OCI-LY3 (cell line): ENCODE measurements at regions not wholly inside any gene's neighbourhood (a gene's known extent, or its start where the extent isn't known, plus 50 kb on each side); places are given as distances from the start of the nearest gene placed in this dataset.

ENCODE experiments used
- H2AFZ ChIP-seq: fragments of 200-600, 300-600 bp; shearing (Covaris generic); 2 replicates; pipeline ENCODE4 v1.6.0; 2014; ENCODE audit warnings: antibody characterized with exemption, low read depth, low read length
- H3K27ac ChIP-seq: fragments of 200-600, 300-600 bp; sonication (generic); 2 replicates; pipeline ENCODE4 v1.5.1; 2014; ENCODE audit warnings: mild to moderate bottlenecking, low read length, moderate library complexity, mixed read lengths
- H3K27me3 ChIP-seq: fragments of 200-600, 300-600 bp; sonication (generic); 2 replicates; pipeline ENCODE4 v1.6.1; 2014; ENCODE audit warnings: low read depth, low read length, mixed read lengths
- H3K36me3 ChIP-seq: fragments of 200-600, 300-600 bp; sonication (generic); replicated peaks from 2 replicates; pipeline ENCODE3; 2014; ENCODE audit warnings: low read depth, low read length, mixed read lengths
- H3K4me1 ChIP-seq: fragments of 300-600, 200-600 bp; sonication (generic); 2 replicates; pipeline ENCODE4 v1.6.1; 2014; ENCODE audit warnings: low read length, mixed read lengths
- H3K4me2 ChIP-seq: fragments of 200-600, 300-600 bp; sonication (generic); 2 replicates; pipeline ENCODE4 v1.6.1; 2014; ENCODE audit warnings: low read length, mixed read lengths
- H3K4me3 ChIP-seq: fragments of 300-600, 200-600 bp; sonication (generic); 2 replicates; pipeline ENCODE4 v1.5.1; 2014; ENCODE audit warnings: antibody characterized with exemption, mild to moderate bottlenecking, low read length, moderate library complexity
- H3K79me2 ChIP-seq: fragments of 300-600, 200-600 bp; shearing (Covaris generic); 2 replicates; pipeline ENCODE4 v1.6.1; 2014; ENCODE audit warnings: mild to moderate bottlenecking, low read length, mixed read lengths
- H3K9ac ChIP-seq: fragments of 300-600, 200-600 bp; shearing (Covaris generic); 2 replicates; pipeline ENCODE4 v1.6.0; 2014; ENCODE audit warnings: mild to moderate bottlenecking, low read length, moderate library complexity
- H3K9me3 ChIP-seq: fragments of 200-600, 300-600 bp; shearing (Covaris generic); 2 replicates; pipeline ENCODE4 v1.6.1; 2014; ENCODE audit warnings: low read length, mixed read lengths; ENCODE audit not compliant: insufficient read depth
- H4K20me1 ChIP-seq: fragments of 200-600, 300-600 bp; sonication (generic); 2 replicates; pipeline ENCODE4 v1.6.1; 2016; ENCODE audit warnings: low read length, mixed read lengths; ENCODE audit not compliant: insufficient read depth
- CTCF ChIP-seq: fragments of 200-600, 300-600 bp; sonication (generic); IDR thresholded peaks from 2 replicates; pipeline ENCODE4 v1.5.1; 2014; ENCODE audit warnings: antibody characterized with exemption, low read length, low read depth
- EZH2phosphoT487 ChIP-seq: fragments of 200-600 bp; shearing (Covaris generic); IDR thresholded peaks from 2 replicates; pipeline ENCODE4 v1.6.1; 2018; ENCODE audit warnings: antibody characterized with exemption, mixed run types, low read depth

DNA sequence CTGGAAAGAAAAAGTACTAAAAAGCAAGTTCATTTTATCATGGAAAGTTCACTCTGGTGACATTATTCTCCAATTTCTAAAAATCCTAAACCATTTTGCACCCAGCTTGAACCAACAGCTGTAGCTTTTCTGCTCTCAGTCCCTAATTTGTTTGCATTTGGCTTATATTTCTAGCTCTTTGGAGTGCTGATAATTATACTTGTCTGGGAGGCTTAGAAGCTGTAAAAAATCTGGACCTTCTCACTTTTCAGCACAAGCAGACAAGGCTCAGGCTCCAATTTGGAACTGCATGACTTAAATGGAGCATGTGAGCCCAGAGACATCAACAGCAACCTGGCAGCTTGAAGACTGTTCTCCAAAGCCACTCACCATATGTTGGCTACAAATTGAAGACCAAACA, 170.9 kb upstream of the PCDH18 start:
- no peak overlapping the region for H2AFZ ChIP-seq
- H4K20me1 ChIP-seq = no peaks in the 10 kb centered on the region
- no peak overlapping the region for H3K27ac ChIP-seq
- H3K36me3 ChIP-seq = no peaks in the 10 kb centered on the region
- no peak overlapping the region for H3K4me3 ChIP-seq
- H3K4me2 ChIP-seq = no peak overlapping the region
- H3K9me3 ChIP-seq = peaks cover 6% of the 10 kb centered on the region; the same call in 1 of the 2 replicates
- no peaks in the 10 kb centered on the region for H3K79me2 ChIP-seq
- no peak overlapping the region for H3K9ac ChIP-seq
- TF ChIP-seq EZH2phosphoT487 = no peak
- TF ChIP-seq CTCF = no peak
- H3K27me3 ChIP-seq = no peaks in the 10 kb centered on the region
- H3K4me1 ChIP-seq = no peaks in the 10 kb centered on the region

DNA sequence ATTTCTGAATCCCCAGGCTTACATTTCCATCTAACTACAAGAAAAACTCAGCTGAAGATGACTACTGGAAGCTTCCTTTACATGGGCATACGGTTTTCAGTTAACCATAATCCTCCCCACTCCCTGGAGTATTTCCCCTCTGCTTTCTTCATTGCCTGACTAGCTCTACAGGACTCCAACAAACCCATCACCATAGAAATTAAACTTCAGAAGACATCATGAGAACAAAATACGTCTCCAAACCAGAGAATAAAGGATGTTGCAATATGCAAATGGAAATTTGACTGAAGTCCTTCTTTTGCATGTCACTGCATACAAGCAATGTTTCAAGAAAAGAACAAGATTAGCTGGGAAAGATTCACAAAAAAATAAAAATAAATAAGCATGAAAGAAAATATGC, 170.2 kb upstream of the PCDH18 start:
- Histone ChIP-seq H3K4me1 (no peaks in the 10 kb centered on the region), H3K4me3 (no peak overlapping the region), H3K27me3 (no peaks in the 10 kb centered on the region), H3K79me2 (no peaks in the 10 kb centered on the region), H3K9me3 (peaks cover 6% of the 10 kb centered on the region; the same call in 1 of the 2 replicates), H4K20me1 (no peaks in the 10 kb centered on the region), H2AFZ (no peak overlapping the region), H3K36me3 (no peaks in the 10 kb centered on the region), H3K27ac (no peak overlapping the region), H3K9ac (no peak overlapping the region), H3K4me2 (no peak overlapping the region)
- no peak for TF ChIP-seq CTCF

GRCh38 chr4:137701401-137701800, 169.1 kb upstream of the PCDH18 start:
- no peak overlapping the region for H3K4me2 ChIP-seq
- H3K4me3 ChIP-seq = no peak overlapping the region
- TF ChIP-seq EZH2phosphoT487 = no peak
- TF ChIP-seq CTCF = no peak
- no peaks in the 10 kb centered on the region for H3K79me2 ChIP-seq
- peaks cover 6% of the 10 kb centered on the region; the same call in 1 of the 2 replicates for H3K9me3 ChIP-seq
- no peaks in the 10 kb centered on the region for H3K27me3 ChIP-seq
- H2AFZ ChIP-seq = no peak overlapping the region
- no peaks in the 10 kb centered on the region for H4K20me1 ChIP-seq
- H3K27ac ChIP-seq = no peak overlapping the region
- H3K9ac ChIP-seq = no peak overlapping the region
- no peaks in the 10 kb centered on the region for H3K4me1 ChIP-seq
- no peaks in the 10 kb centered on the region for H3K36me3 ChIP-seq

DNA sequence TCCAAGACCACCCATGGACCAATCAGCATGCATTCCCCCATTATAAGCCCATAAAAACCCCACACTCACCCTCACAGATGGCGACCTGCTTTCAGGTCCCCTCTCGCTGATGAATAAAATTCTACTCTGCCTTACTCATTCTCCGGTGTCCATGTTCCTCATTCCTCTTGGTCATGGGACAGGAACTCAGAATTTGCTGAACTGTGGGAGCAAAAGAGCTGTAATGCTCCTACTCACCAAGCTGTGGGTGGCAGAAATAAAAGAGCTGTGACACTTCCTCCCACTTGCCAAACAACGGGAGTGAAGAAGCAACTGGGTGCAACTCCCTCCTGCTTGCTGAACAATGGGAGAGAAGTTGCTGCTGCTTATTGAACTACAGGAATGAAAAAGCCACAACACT, 168.5 kb upstream of the PCDH18 start:
- H3K27me3 ChIP-seq = no peaks in the 10 kb centered on the region
- no peak overlapping the region for H3K4me2 ChIP-seq
- no peak overlapping the region for H3K4me3 ChIP-seq
- H3K9ac ChIP-seq = no peak overlapping the region
- no peaks in the 10 kb centered on the region for H3K79me2 ChIP-seq
- H3K27ac ChIP-seq = no peak overlapping the region
- peaks cover 6% of the 10 kb centered on the region; the same call in 1 of the 2 replicates for H3K9me3 ChIP-seq
- TF ChIP-seq CTCF = no peak
- no peak for TF ChIP-seq EZH2phosphoT487
- no peak overlapping the region for H2AFZ ChIP-seq
- H3K36me3 ChIP-seq = no peaks in the 10 kb centered on the region
- no peaks in the 10 kb centered on the region for H3K4me1 ChIP-seq
- no peaks in the 10 kb centered on the region for H4K20me1 ChIP-seq
